Gastrocnemius medialis (tissue), 4 donors: ENCODE measurements at regions not wholly inside any gene's neighbourhood (a gene's known extent, or its start where the extent isn't known, plus 50 kb on each side); places are given as distances from the start of the nearest gene placed in this dataset.

Experiments
- ATAC-seq, 2 donors: fragments of 150-250 bp; one replicate each; pipeline ENCODE4 v1.9.1; 2016
- DNase-seq, 2 donors: peaks; one replicate each; pipeline ENCODE4 v3.0.0-alpha.2; 2019
- H3K27ac ChIP-seq, 4 donors: fragments of 200-600 bp; sonication (generic); 1 replicate in 1 of 4; 2 replicates in 3 of 4; pipeline ENCODE4 v1.5.1; 2016 to 2018; ENCODE audit warnings: mild to moderate bottlenecking in 2 of 4, moderate library complexity in 1 of 4
- H3K27me3 ChIP-seq, 3 donors: fragments of 200-600 bp; sonication (generic) in 2 of 3; 1 replicate in 1 of 3; 2 replicates in 2 of 3; pipeline versions ENCODE4 v1.5.1 to v1.6.0; 2016 to 2019; ENCODE audit warnings: mild to moderate bottlenecking in 1 of 3, moderate library complexity in 1 of 3
- H3K36me3 ChIP-seq, 2 donors: fragments of 200-600 bp; sonication (generic) in 1 of 2; one replicate each; pipeline ENCODE4 v1.5.1; 2017 to 2018
- H3K4me1 ChIP-seq, 2 donors: fragments of 200-600 bp; sonication (generic) in 1 of 2; one replicate each; pipeline ENCODE4 v1.5.1; 2016 to 2017; ENCODE audit warnings: mild to moderate bottlenecking in 2 of 2
- H3K4me3 ChIP-seq, 4 donors: fragments of 200-600 bp; sonication (generic) in 3 of 4; 1 replicate in 1 of 4; 2 replicates in 3 of 4; pipeline ENCODE4 v1.5.1; 2016 to 2019; ENCODE audit warnings: mild to moderate bottlenecking in 2 of 4
- H3K9me3 ChIP-seq, 3 donors: fragments of 200-600 bp; sonication (generic) in 2 of 3; 1 replicate in 1 of 3; 2 replicates in 2 of 3; pipeline ENCODE4 v1.5.1; 2016 to 2019
- POLR2A ChIP-seq, 2 donors: fragments of 450-650 bp; IDR thresholded peaks; one replicate each; pipeline ENCODE4 v1.6.1; 2017; ENCODE audit warnings: antibody characterized with exemption in 2 of 2, mild to moderate bottlenecking in 2 of 2, moderate library complexity in 2 of 2
- in situ Hi-C, 4 donors: fragments of 200-750 bp; cut with MboI; loops; one replicate each; pipeline versions ENCODE4 v1.15.0 to v1.8.0; 2017; ENCODE audit warnings: low sequenced_read_pairs in 4 of 4
- intact Hi-C: fragments of 100-400 bp; cut with DNase I; formaldehyde crosslinking; loops from one replicate; pipeline ENCODE4 v1.15.1; 2023; ENCODE audit warnings: low total_unique reads
- TF ChIP-seq, protein P1 (sequence below), 5 experiments: fragments of 450-650 bp in 3 of 5; fragments of 200-600 bp in 2 of 5; sonication (generic) in 2 of 5; IDR thresholded peaks in 4 of 5; conservative IDR thresholded peaks in 1 of 5; 1 replicate in 4 of 5; 2 replicates in 1 of 5; pipeline ENCODE4 v1.5.1; 2016 to 2019; ENCODE audit warnings: antibody characterized with exemption in 5 of 5, mild to moderate bottlenecking in 3 of 5, moderate library complexity in 3 of 5

DNA sequence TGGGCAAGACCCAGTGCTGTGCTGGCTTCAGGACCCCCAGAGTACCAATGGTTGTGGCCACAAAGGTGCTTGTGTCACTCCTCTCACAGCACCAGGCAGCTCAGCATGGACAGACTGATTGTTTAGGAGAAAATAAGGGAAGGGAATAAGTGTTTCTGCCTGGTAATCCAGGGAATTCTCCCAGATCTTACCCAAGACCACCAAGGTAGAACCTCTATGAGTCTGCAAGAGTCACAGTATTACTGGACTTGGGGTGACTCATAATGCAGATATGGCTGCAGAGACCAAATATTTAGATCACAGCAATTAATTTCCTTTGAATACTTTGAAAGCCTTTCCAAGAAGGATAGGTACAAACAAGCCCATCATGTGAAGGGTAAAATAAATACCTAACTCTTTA lies 1178.3 kb upstream of the FLRT2 start:
- no peak for ATAC-seq

DNA sequence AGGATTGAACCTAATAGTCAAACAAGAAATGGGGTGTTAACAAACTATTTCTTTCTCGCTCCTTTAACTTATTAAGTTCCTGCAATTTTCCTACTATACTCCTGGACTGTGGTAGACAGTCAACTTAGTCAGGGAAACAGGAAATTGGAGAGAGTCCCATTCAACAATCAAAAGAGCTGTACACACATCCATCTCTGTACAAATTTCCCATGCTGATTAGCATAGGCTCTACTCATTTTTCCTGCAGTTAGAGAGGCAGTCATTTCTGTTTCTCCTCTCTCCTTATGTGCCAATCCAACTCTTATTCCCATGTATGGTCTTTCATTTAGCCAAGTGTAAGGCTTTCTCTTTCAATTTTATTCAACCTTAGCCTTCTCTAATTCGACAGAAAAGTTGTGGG lies 1168.5 kb upstream of the FLRT2 start:
- H3K4me1 ChIP-seq = no peaks in the 10 kb centered on the region
- in situ Hi-C loops = no loop called here
- DNase-seq (no peak), ATAC-seq (no peak)
- no peak for TF ChIP-seq POLR2A (IDR thresholded peaks at IDR 0.05)
- TF ChIP-seq, protein P1, sequence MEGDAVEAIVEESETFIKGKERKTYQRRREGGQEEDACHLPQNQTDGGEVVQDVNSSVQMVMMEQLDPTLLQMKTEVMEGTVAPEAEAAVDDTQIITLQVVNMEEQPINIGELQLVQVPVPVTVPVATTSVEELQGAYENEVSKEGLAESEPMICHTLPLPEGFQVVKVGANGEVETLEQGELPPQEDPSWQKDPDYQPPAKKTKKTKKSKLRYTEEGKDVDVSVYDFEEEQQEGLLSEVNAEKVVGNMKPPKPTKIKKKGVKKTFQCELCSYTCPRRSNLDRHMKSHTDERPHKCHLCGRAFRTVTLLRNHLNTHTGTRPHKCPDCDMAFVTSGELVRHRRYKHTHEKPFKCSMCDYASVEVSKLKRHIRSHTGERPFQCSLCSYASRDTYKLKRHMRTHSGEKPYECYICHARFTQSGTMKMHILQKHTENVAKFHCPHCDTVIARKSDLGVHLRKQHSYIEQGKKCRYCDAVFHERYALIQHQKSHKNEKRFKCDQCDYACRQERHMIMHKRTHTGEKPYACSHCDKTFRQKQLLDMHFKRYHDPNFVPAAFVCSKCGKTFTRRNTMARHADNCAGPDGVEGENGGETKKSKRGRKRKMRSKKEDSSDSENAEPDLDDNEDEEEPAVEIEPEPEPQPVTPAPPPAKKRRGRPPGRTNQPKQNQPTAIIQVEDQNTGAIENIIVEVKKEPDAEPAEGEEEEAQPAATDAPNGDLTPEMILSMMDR (IDR thresholded peaks at IDR 0.05 in 4 of 5, conservative IDR thresholded peaks at IDR 0.05 in 1 of 5) = no peak
- no peaks in the 10 kb centered on the region for H3K27me3 ChIP-seq
- no peaks in the 10 kb centered on the region for H3K36me3 ChIP-seq
- no peak overlapping the region for H3K4me3 ChIP-seq
- no peaks in the 10 kb centered on the region for H3K9me3 ChIP-seq
- intact Hi-C loops = no loop called here
- H3K27ac ChIP-seq = no peak overlapping the region

More for the DNA sequence above, 1178.3 kb upstream of the FLRT2 start:
- Histone ChIP-seq H3K4me3 (no peak overlapping the region), H3K9me3 (no peaks in the 10 kb centered on the region), H3K4me1 (no peaks in the 10 kb centered on the region), H3K36me3 (no peaks in the 10 kb centered on the region), H3K27me3 (no peaks in the 10 kb centered on the region), H3K27ac (no peak overlapping the region)
- no peak for DNase-seq
- TF ChIP-seq, protein P1 (IDR thresholded peaks at IDR 0.05 in 4 of 5, conservative IDR thresholded peaks at IDR 0.05 in 1 of 5) = no peak
- TF ChIP-seq POLR2A (IDR thresholded peaks at IDR 0.05) = no peak
- in situ Hi-C loops (no loop called here), intact Hi-C loops (no loop called here)

DNA sequence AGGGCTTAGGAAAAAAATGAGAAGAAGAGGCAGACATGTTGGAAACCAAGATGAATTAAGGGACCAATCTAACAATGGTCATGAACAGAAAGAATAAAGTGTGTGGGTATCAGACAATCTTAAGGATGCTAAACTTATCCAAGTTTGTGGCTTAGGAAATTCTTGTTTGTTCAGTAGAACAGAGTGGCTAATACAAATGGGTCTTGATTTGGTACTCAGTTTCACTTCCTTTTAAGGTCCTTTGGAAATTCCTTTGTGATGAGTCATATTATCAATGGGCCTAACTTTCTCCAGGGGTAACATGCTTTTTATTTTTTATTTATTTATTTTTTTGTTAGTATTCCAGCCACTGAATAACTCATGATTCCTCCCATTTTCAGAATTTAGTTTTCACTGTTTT lies 1154.7 kb upstream of the FLRT2 start:
- H3K4me1 ChIP-seq = no peaks in the 10 kb centered on the region
- H3K36me3 ChIP-seq = no peaks in the 10 kb centered on the region
- in situ Hi-C loops (no loop called here), intact Hi-C loops (no loop called here)
- no peak for TF ChIP-seq POLR2A (IDR thresholded peaks at IDR 0.05)
- TF ChIP-seq, protein P1 (IDR thresholded peaks at IDR 0.05 in 4 of 5, conservative IDR thresholded peaks at IDR 0.05 in 1 of 5) = no peak
- H3K27me3 ChIP-seq = no peaks in the 10 kb centered on the region
- H3K4me3 ChIP-seq = no peak overlapping the region
- no peak for ATAC-seq
- no peak for DNase-seq
- H3K9me3 ChIP-seq = no peaks in the 10 kb centered on the region
- no peak overlapping the region for H3K27ac ChIP-seq

DNA sequence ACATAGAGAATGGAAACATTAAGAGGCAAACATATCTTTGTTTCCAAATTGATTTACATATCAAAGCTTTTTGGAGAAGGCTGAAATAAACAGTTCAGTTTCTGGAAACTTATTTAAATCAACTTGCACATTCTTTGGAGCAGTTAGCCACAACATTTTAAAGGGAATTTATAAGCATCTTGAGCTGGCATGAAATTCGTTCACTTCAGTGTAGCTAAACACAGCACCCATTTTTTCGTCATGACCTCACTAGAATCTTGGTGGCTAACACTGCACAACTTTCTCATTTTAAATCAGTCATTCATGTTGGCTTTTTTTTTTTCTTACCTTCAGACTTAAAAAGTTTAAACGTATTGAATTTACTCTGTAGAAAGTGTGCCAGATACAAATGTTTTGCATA lies 1139.9 kb upstream of the FLRT2 start:
- intact Hi-C loops = no loop called here
- TF ChIP-seq, protein P1 (IDR thresholded peaks at IDR 0.05 in 4 of 5, conservative IDR thresholded peaks at IDR 0.05 in 1 of 5) = no peak
- no peak for TF ChIP-seq POLR2A (IDR thresholded peaks at IDR 0.05)

DNA sequence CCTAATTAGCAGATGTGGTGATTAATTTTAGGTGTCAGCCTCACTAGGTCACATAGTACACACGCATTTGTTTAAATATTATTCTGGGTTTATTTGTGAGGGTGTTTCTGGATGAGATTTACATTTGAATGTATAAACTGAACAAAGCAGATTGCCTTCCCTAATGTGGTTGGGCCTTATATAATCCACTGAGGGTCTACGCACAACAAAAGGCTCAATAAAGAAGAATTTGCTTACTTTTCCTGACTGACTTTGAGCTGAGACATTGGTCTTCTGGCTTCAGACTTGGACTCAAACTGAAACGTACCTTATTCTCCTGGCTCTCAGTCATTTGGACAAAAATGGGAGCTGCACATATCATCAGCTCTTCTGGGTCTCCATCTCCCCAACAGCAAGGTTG lies 1132.3 kb upstream of the FLRT2 start:
- TF ChIP-seq POLR2A (IDR thresholded peaks at IDR 0.05) = no peak
- TF ChIP-seq, protein P1 (IDR thresholded peaks at IDR 0.05 in 4 of 5, conservative IDR thresholded peaks at IDR 0.05 in 1 of 5) = no peak
- no peak for ATAC-seq
- Histone ChIP-seq H3K36me3 (no peaks in the 10 kb centered on the region), H3K27me3 (no peaks in the 10 kb centered on the region), H3K27ac (no peak overlapping the region), H3K9me3 (no peaks in the 10 kb centered on the region), H3K4me1 (no peaks in the 10 kb centered on the region), H3K4me3 (no peak overlapping the region)
- DNase-seq = no peak
- intact Hi-C loops = no loop called here
- in situ Hi-C loops = no loop called here

More for the DNA sequence above, 1139.9 kb upstream of the FLRT2 start:
- Histone ChIP-seq H3K4me3 (no peak overlapping the region), H3K36me3 (no peaks in the 10 kb centered on the region), H3K27me3 (no peaks in the 10 kb centered on the region), H3K9me3 (no peaks in the 10 kb centered on the region), H3K4me1 (no peaks in the 10 kb centered on the region), H3K27ac (no peak overlapping the region)
- no peak for ATAC-seq
- in situ Hi-C loops = no loop called here
- DNase-seq = no peak
